ENCODE measurements at regions not wholly inside any gene's neighbourhood (a gene's known extent, or its start where the extent isn't known, plus 50 kb on each side); places are given as distances from the start of the nearest gene placed in this dataset.

- TF ChIP-seq POLR2A (IDR thresholded peaks at IDR 0.05; ENCODE audit: low read depth, low read length) = no peak
- no peak for DNase-seq (ENCODE audit: insufficient read length, low spot score)
- FAIRE-seq = no peak
Observed at GRCh38 chr5:20231040-20231439, 243.0 kb upstream of the CDH18 start.

GRCh38 chr5:20230010-20230409 is 242.0 kb upstream of the CDH18 start:
- FAIRE-seq (no peak), DNase-seq (ENCODE audit: insufficient read length, low spot score) (no peak)
- no peak for TF ChIP-seq POLR2A (IDR thresholded peaks at IDR 0.05; ENCODE audit: low read depth, low read length)

GRCh38 chr5:20229303-20230005 is 241.5 kb upstream of the CDH18 start:
- no peak for FAIRE-seq

GRCh38 chr5:20224966-20225365 is 237.0 kb upstream of the CDH18 start:
- no peak for DNase-seq (ENCODE audit: insufficient read length, low spot score)
- peak; percentile 20 for FAIRE-seq
- no peak for TF ChIP-seq POLR2A (IDR thresholded peaks at IDR 0.05; ENCODE audit: low read depth, low read length)

More at GRCh38 chr5:20229303-20230005, 241.5 kb upstream of the CDH18 start:
- DNase-seq (ENCODE audit: insufficient read length, low spot score) = no peak
- no peak for TF ChIP-seq POLR2A (IDR thresholded peaks at IDR 0.05; ENCODE audit: low read depth, low read length)

- DNase-seq (ENCODE audit: insufficient read length, low spot score) = no peak
- TF ChIP-seq POLR2A (IDR thresholded peaks at IDR 0.05; ENCODE audit: low read depth, low read length) = no peak
- FAIRE-seq = no peak
Observed at GRCh38 chr5:20224046-20224445, 236.0 kb upstream of the CDH18 start.

GRCh38 chr5:20223451-20223850 is 235.5 kb upstream of the CDH18 start:
- TF ChIP-seq POLR2A (IDR thresholded peaks at IDR 0.05; ENCODE audit: low read depth, low read length) = no peak
- DNase-seq (ENCODE audit: insufficient read length, low spot score) (no peak), FAIRE-seq (no peak)

- DNase-seq (ENCODE audit: insufficient read length, low spot score) = no peak
- TF ChIP-seq POLR2A (IDR thresholded peaks at IDR 0.05; ENCODE audit: low read depth, low read length) = no peak
- FAIRE-seq = no peak
Observed at GRCh38 chr5:20215257-20215656, 227.3 kb upstream of the CDH18 start.

- no peak for FAIRE-seq
- no peak for DNase-seq (ENCODE audit: insufficient read length, low spot score)
- no peak for TF ChIP-seq POLR2A (IDR thresholded peaks at IDR 0.05; ENCODE audit: low read depth, low read length)
Observed at GRCh38 chr5:20213803-20214202, 225.8 kb upstream of the CDH18 start.

- DNase-seq (ENCODE audit: insufficient read length, low spot score) = no peak
- no peak for TF ChIP-seq POLR2A (IDR thresholded peaks at IDR 0.05; ENCODE audit: low read depth, low read length)
- no peak for FAIRE-seq
Observed at GRCh38 chr5:20212701-20213100, 224.7 kb upstream of the CDH18 start.

GRCh38 chr5:20166456-20166855 is 178.5 kb upstream of the CDH18 start:
- FAIRE-seq (no peak), DNase-seq (ENCODE audit: insufficient read length, low spot score) (no peak)
- TF ChIP-seq POLR2A (IDR thresholded peaks at IDR 0.05; ENCODE audit: low read depth, low read length) = no peak

GRCh38 chr5:20158006-20158405 is 170.0 kb upstream of the CDH18 start:
- DNase-seq (ENCODE audit: insufficient read length, low spot score) = no peak
- no peak for TF ChIP-seq POLR2A (IDR thresholded peaks at IDR 0.05; ENCODE audit: low read depth, low read length)
- FAIRE-seq = no peak

GRCh38 chr5:20157089-20157488 is 169.1 kb upstream of the CDH18 start:
- DNase-seq (ENCODE audit: insufficient read length, low spot score) (no peak), FAIRE-seq (no peak)
- no peak for TF ChIP-seq POLR2A (IDR thresholded peaks at IDR 0.05; ENCODE audit: low read depth, low read length)

GRCh38 chr5:20145240-20145639 is 157.2 kb upstream of the CDH18 start:
- no peak for TF ChIP-seq POLR2A (IDR thresholded peaks at IDR 0.05; ENCODE audit: low read depth, low read length)
- DNase-seq (ENCODE audit: insufficient read length, low spot score) = no peak
- FAIRE-seq = peak; percentile 6

- TF ChIP-seq POLR2A (IDR thresholded peaks at IDR 0.05; ENCODE audit: low read depth, low read length) = no peak
- FAIRE-seq (no peak), DNase-seq (ENCODE audit: insufficient read length, low spot score) (no peak)
Observed at GRCh38 chr5:20129501-20129900, 141.5 kb upstream of the CDH18 start.

GRCh38 chr5:20128343-20128742 is 140.3 kb upstream of the CDH18 start:
- FAIRE-seq = peak; percentile 20
- no peak for DNase-seq (ENCODE audit: insufficient read length, low spot score)
- TF ChIP-seq POLR2A (IDR thresholded peaks at IDR 0.05; ENCODE audit: low read depth, low read length) = no peak

- FAIRE-seq = no peak
- TF ChIP-seq POLR2A (IDR thresholded peaks at IDR 0.05; ENCODE audit: low read depth, low read length) = no peak
- no peak for DNase-seq (ENCODE audit: insufficient read length, low spot score)
Observed at GRCh38 chr5:20114526-20114925, 126.5 kb upstream of the CDH18 start.
